Tibial artery (tissue), 4 donors: ENCODE measurements at regions not wholly inside any gene's neighbourhood (a gene's known extent, or its start where the extent isn't known, plus 50 kb on each side); places are given as distances from the start of the nearest gene placed in this dataset.

ENCODE experiments used
- DNase-seq, 2 donors: peaks; one replicate each; pipeline ENCODE4 v3.0.0-alpha.2; 2019
- H3K27ac ChIP-seq, 2 donors: fragments of 200-600 bp; sonication (generic) in 1 of 2; 1 replicate in 1 of 2; 2 replicates in 1 of 2; pipeline ENCODE4 v1.5.1; 2018 to 2019; ENCODE audit warnings: mild to moderate bottlenecking in 1 of 2
- H3K27me3 ChIP-seq, 2 donors: fragments of 200-600 bp; sonication (generic) in 1 of 2; one replicate each; pipeline versions ENCODE4 v1.5.1 to v1.6.0; 2016 to 2019
- H3K36me3 ChIP-seq, 3 donors: fragments of 200-600 bp; sonication (generic) in 2 of 3; one replicate each; pipeline ENCODE4 v1.5.1; 2016 to 2019; ENCODE audit warnings: mild to moderate bottlenecking in 2 of 3
- H3K4me1 ChIP-seq, 4 donors: fragments of 200-600 bp; sonication (generic) in 2 of 4; 1 replicate in 3 of 4; 2 replicates in 1 of 4; pipeline ENCODE4 v1.5.1; 2016 to 2019
- H3K4me3 ChIP-seq, 2 donors: fragments of 200-600 bp; sonication (generic) in 1 of 2; 1 replicate in 1 of 2; 2 replicates in 1 of 2; pipeline ENCODE4 v1.5.1; 2018 to 2019; ENCODE audit warnings: mild to moderate bottlenecking in 2 of 2
- H3K9me3 ChIP-seq, 3 donors: fragments of 200-600 bp; sonication (generic) in 1 of 3; one replicate each; pipeline ENCODE4 v1.5.1; 2016 to 2019
- intact Hi-C: fragments of 100-400 bp; cut with DNase I; formaldehyde crosslinking; loops from one replicate; pipeline ENCODE4 v1.15.0; 2023; ENCODE audit warnings: low total_unique reads
- TF ChIP-seq, protein P1 (sequence below), 2 experiments: fragments of 200-600 bp in 1 of 2; fragments of 450-650 bp in 1 of 2; IDR thresholded peaks; one replicate each; pipeline ENCODE4 v1.5.1; 2017 to 2019; ENCODE audit warnings: antibody characterized with exemption in 2 of 2, mild to moderate bottlenecking in 1 of 2, moderate library complexity in 1 of 2

GRCh38 chr11:91244912-91245311 is 979.7 kb upstream of the FAT3 start:
- Histone ChIP-seq H3K27ac (no peak overlapping the region), H3K9me3 (no peaks in the 10 kb centered on the region), H3K27me3 (no peaks in the 10 kb centered on the region), H3K36me3 (no peaks in the 10 kb centered on the region), H3K4me1 (no peaks in the 10 kb centered on the region), H3K4me3 (no peak overlapping the region)
- intact Hi-C loops, result no loop called here
- TF ChIP-seq, protein P1, sequence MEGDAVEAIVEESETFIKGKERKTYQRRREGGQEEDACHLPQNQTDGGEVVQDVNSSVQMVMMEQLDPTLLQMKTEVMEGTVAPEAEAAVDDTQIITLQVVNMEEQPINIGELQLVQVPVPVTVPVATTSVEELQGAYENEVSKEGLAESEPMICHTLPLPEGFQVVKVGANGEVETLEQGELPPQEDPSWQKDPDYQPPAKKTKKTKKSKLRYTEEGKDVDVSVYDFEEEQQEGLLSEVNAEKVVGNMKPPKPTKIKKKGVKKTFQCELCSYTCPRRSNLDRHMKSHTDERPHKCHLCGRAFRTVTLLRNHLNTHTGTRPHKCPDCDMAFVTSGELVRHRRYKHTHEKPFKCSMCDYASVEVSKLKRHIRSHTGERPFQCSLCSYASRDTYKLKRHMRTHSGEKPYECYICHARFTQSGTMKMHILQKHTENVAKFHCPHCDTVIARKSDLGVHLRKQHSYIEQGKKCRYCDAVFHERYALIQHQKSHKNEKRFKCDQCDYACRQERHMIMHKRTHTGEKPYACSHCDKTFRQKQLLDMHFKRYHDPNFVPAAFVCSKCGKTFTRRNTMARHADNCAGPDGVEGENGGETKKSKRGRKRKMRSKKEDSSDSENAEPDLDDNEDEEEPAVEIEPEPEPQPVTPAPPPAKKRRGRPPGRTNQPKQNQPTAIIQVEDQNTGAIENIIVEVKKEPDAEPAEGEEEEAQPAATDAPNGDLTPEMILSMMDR (IDR thresholded peaks at IDR 0.05), result no peak
- no peak for DNase-seq

DNA sequence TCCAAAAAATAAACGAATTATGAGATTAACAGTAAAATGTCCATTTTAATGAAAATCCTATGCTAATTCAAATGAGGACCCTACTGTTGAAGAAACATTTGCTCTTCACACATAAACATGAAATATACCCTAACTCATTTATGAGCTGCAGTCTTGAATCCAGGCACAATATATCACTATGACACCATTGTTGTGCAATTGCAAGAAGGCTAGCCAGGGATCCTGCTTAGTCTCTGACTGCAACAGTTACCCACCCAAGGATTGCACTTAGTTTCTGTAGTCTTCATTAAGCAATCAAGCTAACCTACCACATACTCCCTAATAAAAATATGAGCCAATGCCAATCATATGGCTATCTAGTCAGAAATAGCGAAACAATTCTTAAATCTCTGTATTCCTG is 981.0 kb upstream of the FAT3 start:
- Histone ChIP-seq H3K27ac (no peak overlapping the region), H3K9me3 (no peaks in the 10 kb centered on the region), H3K27me3 (no peaks in the 10 kb centered on the region), H3K4me3 (no peak overlapping the region), H3K36me3 (no peaks in the 10 kb centered on the region), H3K4me1 (no peaks in the 10 kb centered on the region)
- no peak for DNase-seq
- intact Hi-C loops, result no loop called here
- TF ChIP-seq, protein P1 (IDR thresholded peaks at IDR 0.05), result no peak

DNA sequence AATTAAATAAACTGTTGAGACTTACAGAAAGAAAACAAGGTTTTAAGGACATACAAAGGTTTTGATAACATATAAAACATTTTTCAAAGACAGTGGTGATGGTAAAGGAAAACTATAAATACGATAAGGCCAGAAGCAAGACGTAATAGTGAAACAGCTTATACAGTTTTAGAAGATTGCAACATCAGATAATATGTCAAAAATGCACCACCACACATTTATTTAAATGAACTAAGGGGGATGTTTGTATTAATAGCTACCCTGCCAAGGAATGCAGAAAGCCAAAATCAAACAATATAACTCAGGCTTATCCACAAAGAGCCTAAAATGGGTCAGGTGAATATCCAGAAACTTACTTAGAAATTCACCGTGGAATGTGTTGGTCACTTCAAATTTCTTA is 981.6 kb upstream of the FAT3 start:
- Histone ChIP-seq H3K4me3 (no peak overlapping the region), H3K36me3 (no peaks in the 10 kb centered on the region), H3K27ac (no peak overlapping the region), H3K4me1 (no peaks in the 10 kb centered on the region), H3K9me3 (no peaks in the 10 kb centered on the region), H3K27me3 (no peaks in the 10 kb centered on the region)
- TF ChIP-seq, protein P1 (IDR thresholded peaks at IDR 0.05), result no peak
- intact Hi-C loops, result no loop called here
- no peak for DNase-seq

- Histone ChIP-seq H3K27ac (no peak overlapping the region), H3K27me3 (no peaks in the 10 kb centered on the region), H3K36me3 (no peaks in the 10 kb centered on the region), H3K9me3 (no peaks in the 10 kb centered on the region), H3K4me1 (no peaks in the 10 kb centered on the region), H3K4me3 (no peak overlapping the region)
- TF ChIP-seq, protein P1 (IDR thresholded peaks at IDR 0.05), result no peak
- DNase-seq, result no peak
- intact Hi-C loops, result no loop called here
These were observed 983.4 kb upstream of the FAT3 start for GRCh38 chr11:91241226-91241625.

- Histone ChIP-seq H3K4me1 (no peaks in the 10 kb centered on the region), H3K4me3 (no peak overlapping the region), H3K27ac (no peak overlapping the region), H3K27me3 (no peaks in the 10 kb centered on the region), H3K9me3 (no peaks in the 10 kb centered on the region), H3K36me3 (no peaks in the 10 kb centered on the region)
- DNase-seq, result no peak
- TF ChIP-seq, protein P1 (IDR thresholded peaks at IDR 0.05), result no peak
- intact Hi-C loops, result no loop called here
These were observed 985.3 kb upstream of the FAT3 start for GRCh38 chr11:91239359-91239758.

GRCh38 chr11:91231226-91231625 is 993.4 kb upstream of the FAT3 start:
- no peaks in the 10 kb centered on the region for H3K27me3 ChIP-seq
- H3K27ac ChIP-seq, result no peak overlapping the region
- H3K4me3 ChIP-seq, result no peak overlapping the region
- no peaks in the 10 kb centered on the region for H3K9me3 ChIP-seq
- H3K4me1 ChIP-seq, result peaks cover 0 to 18% (median 0%) of the 10 kb centered on the region in 4 donors
- no peaks in the 10 kb centered on the region for H3K36me3 ChIP-seq
- DNase-seq, result no peak
- TF ChIP-seq, protein P1 (IDR thresholded peaks at IDR 0.05), result no peak
- intact Hi-C loops, result no loop called here
